Smooth muscle cell (in vitro differentiated cells): ENCODE measurements at regions not wholly inside any gene's neighbourhood (a gene's known extent, or its start where the extent isn't known, plus 50 kb on each side); places are given as distances from the start of the nearest gene placed in this dataset.

ENCODE experiments used
- DNase-seq: peaks from one replicate; lab custom pipeline; 2025; ENCODE audit not compliant: unreplicated experiment; lab: John Stamatoyannopoulos, UW
- H2AFZ ChIP-seq: fragments of 200-600 bp; sonication (generic); 2 replicates; pipeline ENCODE4 v1.6.0; 2016; ENCODE audit warnings: antibody characterized with exemption, low read depth, mild to moderate bottlenecking
- H3F3A ChIP-seq: fragments of 200-600 bp; sonication (generic); 2 replicates; pipeline ENCODE4 v1.6.0; 2017; ENCODE audit warnings: antibody characterized with exemption, low read depth
- H3K27ac ChIP-seq: fragments of 200-600 bp; sonication (generic); 2 replicates; pipeline ENCODE4 v1.5.1; 2016; ENCODE audit warnings: low read depth, mild to moderate bottlenecking
- H3K27me3 ChIP-seq: fragments of 200-600 bp; sonication (generic); 2 replicates; pipeline ENCODE4 v1.6.1; 2016; ENCODE audit warnings: low read depth, mild to moderate bottlenecking
- H3K36me3 ChIP-seq: fragments of 200-600 bp; sonication (generic); 2 replicates; pipeline ENCODE4 v1.5.1; 2016; ENCODE audit warnings: low read depth
- H3K4me1 ChIP-seq: fragments of 200-600 bp; sonication (generic); 2 replicates; pipeline ENCODE4 v1.5.1; 2016; ENCODE audit warnings: low read depth
- H3K4me2 ChIP-seq: fragments of 200-600 bp; sonication (generic); 2 replicates; pipeline ENCODE4 v1.6.0; 2016; ENCODE audit warnings: mild to moderate bottlenecking
- H3K4me3 ChIP-seq: fragments of 200-600 bp; sonication (generic); 2 replicates; pipeline ENCODE4 v1.5.1; 2016; ENCODE audit warnings: mild to moderate bottlenecking
- H3K79me2 ChIP-seq: fragments of 200-600 bp; sonication (generic); 2 replicates; pipeline ENCODE4 v1.6.0; 2016; ENCODE audit warnings: low read depth, mild to moderate bottlenecking
- H3K9ac ChIP-seq: fragments of 200-600 bp; sonication (generic); 2 replicates; pipeline ENCODE4 v1.6.0; 2016; ENCODE audit warnings: low read depth
- H3K9me3 ChIP-seq: fragments of 200-600 bp; sonication (generic); replicated peaks from 2 replicates; pipeline ENCODE4 v1.5.1; 2016; ENCODE audit warnings: low read depth
- H4K20me1 ChIP-seq: fragments of 200-600 bp; sonication (generic); 2 replicates; pipeline ENCODE4 v1.6.0; 2016; ENCODE audit warnings: low read depth
- WGBS: methylation state at CpG from one replicate; pipeline ENCODE4 v1.1.7; 2016; ENCODE audit warnings: low lambda C conversion rate; 5-methylcytosine and 5-hydroxymethylcytosine counted together
- TF ChIP-seq, protein P1 (sequence below): fragments of 200-600 bp; sonication (generic); IDR thresholded peaks from 2 replicates; pipeline ENCODE4 v1.5.1; 2017; ENCODE audit warnings: borderline replicate concordance, mild to moderate bottlenecking, antibody characterized with exemption; ENCODE audit not compliant: insufficient read depth, poor library complexity, severe bottlenecking

DNA sequence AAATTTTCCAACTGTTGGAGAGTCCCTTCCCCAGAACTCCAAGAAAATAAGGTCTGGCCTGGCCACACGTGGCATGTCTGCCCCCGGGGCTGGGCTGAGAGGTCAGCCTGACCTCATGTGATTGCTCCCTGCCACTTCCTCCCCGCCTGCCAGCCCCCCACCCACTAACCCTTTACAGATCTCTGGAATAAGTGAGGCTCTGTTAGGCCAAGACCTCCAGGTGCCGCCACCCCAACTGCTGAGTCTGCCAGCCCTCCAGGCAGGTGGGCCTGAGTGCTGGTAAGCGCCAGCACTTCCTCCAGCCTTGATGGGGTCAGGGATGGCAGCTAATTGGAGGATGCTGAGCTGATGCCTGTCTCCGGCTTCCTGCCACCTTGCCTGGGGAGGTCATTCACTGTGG, 658.4 kb downstream of the MED13L start:
- Histone ChIP-seq H3K9ac (no peak overlapping the region), H3K4me3 (no peak overlapping the region), H3K36me3 (no peaks in the 10 kb centered on the region), H3F3A (no peaks in the 10 kb centered on the region), H2AFZ (no peak overlapping the region), H3K9me3 (no peaks in the 10 kb centered on the region), H4K20me1 (no peaks in the 10 kb centered on the region), H3K27me3 (no peaks in the 10 kb centered on the region), H3K79me2 (no peaks in the 10 kb centered on the region), H3K4me1 (peaks cover under 1% of the 10 kb centered on the region), H3K4me2 (no peak overlapping the region), H3K27ac (no peak overlapping the region)
- 93% methylated on average over 6 of the region's 6 CpGs for WGBS
- TF ChIP-seq, protein P1, sequence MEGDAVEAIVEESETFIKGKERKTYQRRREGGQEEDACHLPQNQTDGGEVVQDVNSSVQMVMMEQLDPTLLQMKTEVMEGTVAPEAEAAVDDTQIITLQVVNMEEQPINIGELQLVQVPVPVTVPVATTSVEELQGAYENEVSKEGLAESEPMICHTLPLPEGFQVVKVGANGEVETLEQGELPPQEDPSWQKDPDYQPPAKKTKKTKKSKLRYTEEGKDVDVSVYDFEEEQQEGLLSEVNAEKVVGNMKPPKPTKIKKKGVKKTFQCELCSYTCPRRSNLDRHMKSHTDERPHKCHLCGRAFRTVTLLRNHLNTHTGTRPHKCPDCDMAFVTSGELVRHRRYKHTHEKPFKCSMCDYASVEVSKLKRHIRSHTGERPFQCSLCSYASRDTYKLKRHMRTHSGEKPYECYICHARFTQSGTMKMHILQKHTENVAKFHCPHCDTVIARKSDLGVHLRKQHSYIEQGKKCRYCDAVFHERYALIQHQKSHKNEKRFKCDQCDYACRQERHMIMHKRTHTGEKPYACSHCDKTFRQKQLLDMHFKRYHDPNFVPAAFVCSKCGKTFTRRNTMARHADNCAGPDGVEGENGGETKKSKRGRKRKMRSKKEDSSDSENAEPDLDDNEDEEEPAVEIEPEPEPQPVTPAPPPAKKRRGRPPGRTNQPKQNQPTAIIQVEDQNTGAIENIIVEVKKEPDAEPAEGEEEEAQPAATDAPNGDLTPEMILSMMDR = no peak
- no peak for DNase-seq

DNA sequence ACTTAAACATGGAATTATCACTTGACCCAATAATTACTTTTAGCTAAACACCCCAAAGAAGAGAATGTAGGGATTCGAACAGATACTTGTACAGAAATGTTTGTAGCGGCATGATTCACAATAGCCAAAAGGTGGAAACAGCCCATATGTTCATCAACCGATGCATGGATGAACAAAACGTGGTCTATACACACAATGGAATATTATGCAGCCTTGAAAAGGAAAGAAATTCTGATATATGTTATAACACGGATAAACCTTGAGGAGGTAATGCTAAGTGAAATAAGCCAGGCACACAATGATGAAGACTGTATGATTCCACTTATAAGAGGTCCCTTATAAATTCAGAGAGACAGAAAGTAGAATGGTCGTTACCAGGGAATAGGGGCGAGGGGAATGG, 659.4 kb downstream of the MED13L start:
- Histone ChIP-seq H3K4me1 (no peaks in the 10 kb centered on the region), H3K27ac (no peak overlapping the region), H3K4me2 (no peak overlapping the region)

DNA sequence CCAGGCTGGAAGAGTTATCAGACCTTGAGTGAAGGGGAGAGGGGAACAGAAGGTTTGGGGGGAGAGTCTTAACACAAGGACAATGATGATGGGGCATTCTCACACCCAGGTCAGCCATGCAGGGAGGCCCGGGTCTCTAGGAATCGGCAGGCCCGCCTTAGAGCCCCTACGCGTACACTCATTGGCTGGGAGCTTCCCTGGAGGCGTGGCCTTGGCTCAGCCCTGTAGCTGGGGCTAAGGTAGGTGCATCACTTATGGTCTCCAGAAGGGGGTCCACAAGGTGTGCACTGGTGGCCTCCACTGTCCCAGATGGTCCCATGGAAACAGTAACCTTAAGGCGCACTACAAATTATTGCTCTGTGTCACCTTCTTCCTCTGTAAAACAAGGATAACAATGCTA, 660.1 kb downstream of the MED13L start:
- no peaks in the 10 kb centered on the region for H3K36me3 ChIP-seq
- H3K27me3 ChIP-seq = no peaks in the 10 kb centered on the region
- no peaks in the 10 kb centered on the region for H3K79me2 ChIP-seq
- H3K27ac ChIP-seq = no peak overlapping the region
- H3K4me2 ChIP-seq = no peak overlapping the region
- 95% methylated on average over 7 of the region's 7 CpGs for WGBS
- no peak for DNase-seq
- H4K20me1 ChIP-seq = no peaks in the 10 kb centered on the region
- no peaks in the 10 kb centered on the region for H3K4me1 ChIP-seq
- TF ChIP-seq, protein P1 = no peak
- no peak overlapping the region for H3K9ac ChIP-seq
- H3F3A ChIP-seq = no peaks in the 10 kb centered on the region
- no peak overlapping the region for H2AFZ ChIP-seq
- H3K4me3 ChIP-seq = no peak overlapping the region
- no peaks in the 10 kb centered on the region for H3K9me3 ChIP-seq

More for the DNA sequence above, 659.4 kb downstream of the MED13L start:
- no peaks in the 10 kb centered on the region for H4K20me1 ChIP-seq
- no peak overlapping the region for H3K4me3 ChIP-seq
- no peak overlapping the region for H2AFZ ChIP-seq
- TF ChIP-seq, protein P1 = no peak
- 95% methylated on average over 7 of the region's 7 CpGs for WGBS
- no peak for DNase-seq
- no peaks in the 10 kb centered on the region for H3K27me3 ChIP-seq
- no peaks in the 10 kb centered on the region for H3K9me3 ChIP-seq
- no peaks in the 10 kb centered on the region for H3K79me2 ChIP-seq
- no peaks in the 10 kb centered on the region for H3F3A ChIP-seq
- H3K9ac ChIP-seq = no peak overlapping the region
- H3K36me3 ChIP-seq = no peaks in the 10 kb centered on the region

DNA sequence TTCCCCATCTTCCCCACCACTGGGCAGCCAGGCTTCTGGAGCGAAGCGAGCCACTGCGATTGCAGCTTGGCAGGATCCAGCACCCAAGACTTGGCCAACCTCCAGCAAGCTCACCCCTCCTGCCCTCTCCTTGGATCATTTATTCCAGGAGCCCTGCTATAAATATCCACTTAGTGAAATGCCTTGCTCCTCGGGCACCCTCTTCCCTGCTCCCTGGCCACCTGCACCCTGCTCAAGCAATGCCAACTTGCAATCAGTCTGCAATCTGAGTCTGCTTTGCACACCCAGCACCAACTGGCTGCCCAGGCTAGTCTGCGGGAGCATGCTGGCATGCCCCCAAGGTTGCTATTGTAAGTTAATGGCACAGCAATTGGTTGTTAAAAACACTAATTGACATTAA, 666.0 kb downstream of the MED13L start:
- Histone ChIP-seq H3F3A (no peaks in the 10 kb centered on the region), H2AFZ (no peak overlapping the region), H3K27me3 (no peaks in the 10 kb centered on the region), H3K4me2 (no peak overlapping the region), H4K20me1 (no peaks in the 10 kb centered on the region), H3K27ac (no peak overlapping the region), H3K4me1 (no peaks in the 10 kb centered on the region), H3K9me3 (no peaks in the 10 kb centered on the region), H3K9ac (no peak overlapping the region), H3K36me3 (no peaks in the 10 kb centered on the region), H3K4me3 (no peak overlapping the region), H3K79me2 (no peaks in the 10 kb centered on the region)
- 93% methylated on average over 5 of the region's 5 CpGs for WGBS
- TF ChIP-seq, protein P1 = no peak
- DNase-seq = no peak
